MCF 10A (cell line): ENCODE measurements at regions not wholly inside any gene's neighbourhood (a gene's known extent, or its start where the extent isn't known, plus 50 kb on each side); places are given as distances from the start of the nearest gene placed in this dataset.

ENCODE experiments used
- BruUV-seq: library from RNA; stranded (reverse); fragments of 400-500 nt; replicated peaks from 2 replicates; lab custom pipeline; 2021; lab: Mats Ljungman, UMichigan
- CTCF ChIA-PET: fragments of 300-600 bp; sonication (Branson Sonifier 250); formaldehyde crosslinking; extraction: SDS; loops from one replicate; lab custom pipeline; 2021; ENCODE audit warnings: antibody characterized with exemption, inconsistent platforms; lab: Yijun Ruan, JAX
- POLR2A ChIA-PET: fragments of 300-600, 350-650 bp; sonication (Branson Sonifier 250); formaldehyde crosslinking; extraction: SDS; loops from one replicate; lab custom pipeline; 2020; ENCODE audit warnings: antibody characterized with exemption, inconsistent platforms; lab: Yijun Ruan, JAX
- DNase-seq: peaks from one replicate; pipeline ENCODE4 v3.0.0-alpha.2; 2018; ENCODE audit not compliant: unreplicated experiment
- H3K27ac Mint-ChIP-seq: one replicate; pipeline ENCODE4 v1.8.0; 2022; ENCODE audit warnings: mild to moderate bottlenecking, low read depth, mixed read lengths; ENCODE audit not compliant: unreplicated experiment
- H3K27me3 Mint-ChIP-seq: one replicate; pipeline ENCODE4 v1.8.0; 2022; ENCODE audit warnings: mixed read lengths; ENCODE audit not compliant: insufficient read depth, unreplicated experiment
- H3K36me3 Mint-ChIP-seq: one replicate; pipeline ENCODE4 v1.8.0; 2022; ENCODE audit warnings: mild to moderate bottlenecking, moderate library complexity, mixed read lengths; ENCODE audit not compliant: insufficient read depth, unreplicated experiment
- H3K4me1 Mint-ChIP-seq: one replicate; pipeline ENCODE4 v1.8.0; 2022; ENCODE audit warnings: mixed read lengths; ENCODE audit not compliant: insufficient read depth, unreplicated experiment
- H3K4me3 Mint-ChIP-seq: one replicate; pipeline ENCODE4 v1.8.0; 2022; ENCODE audit warnings: mild to moderate bottlenecking, moderate library complexity, mixed read lengths; ENCODE audit not compliant: unreplicated experiment
- H3K9me3 Mint-ChIP-seq: one replicate; pipeline ENCODE4 v1.8.0; 2022; ENCODE audit warnings: mixed read lengths; ENCODE audit not compliant: unreplicated experiment
- intact Hi-C: fragments of 100-400 bp; cut with micrococcal nuclease; formaldehyde crosslinking; loops from 2 replicates; pipeline ENCODE4 v1.14.1; 2022
- TF ChIP-seq, protein P1 (sequence below): fragments of 200-600 bp; IDR thresholded peaks from one replicate; pipeline ENCODE4 v1.8.0; 2022; ENCODE audit warnings: antibody characterized with exemption, mild to moderate bottlenecking; ENCODE audit not compliant: unreplicated experiment

DNA sequence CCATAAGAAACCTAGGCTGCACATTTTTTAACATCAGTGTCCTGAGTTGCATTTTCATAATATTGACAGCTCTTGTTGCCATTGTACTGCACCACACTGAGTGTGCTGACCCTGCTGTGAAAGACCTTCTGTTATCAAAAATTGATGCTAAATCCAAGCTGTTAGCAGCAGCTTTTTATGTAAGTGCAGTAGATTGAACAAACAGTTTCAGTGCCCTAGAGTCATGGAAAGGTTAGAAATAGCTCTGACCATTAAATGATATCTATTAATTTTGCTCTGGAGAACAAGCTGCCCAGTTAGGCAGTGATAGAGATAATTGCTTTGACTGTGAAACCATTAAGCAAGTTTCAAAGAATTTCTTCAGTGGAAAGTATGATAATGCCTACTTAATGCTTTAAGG, 1289.2 kb upstream of the PCDH20 start:
- DNase-seq: no peak
- Mint-ChIP-seq H3K27me3 (no peaks in the 10 kb centered on the region), H3K9me3 (no peaks in the 10 kb centered on the region), H3K4me3 (no peak overlapping the region), H3K27ac (no peak overlapping the region), H3K36me3 (no peaks in the 10 kb centered on the region), H3K4me1 (no peaks in the 10 kb centered on the region)
- intact Hi-C loops: no loop called here
- TF ChIP-seq, protein P1, sequence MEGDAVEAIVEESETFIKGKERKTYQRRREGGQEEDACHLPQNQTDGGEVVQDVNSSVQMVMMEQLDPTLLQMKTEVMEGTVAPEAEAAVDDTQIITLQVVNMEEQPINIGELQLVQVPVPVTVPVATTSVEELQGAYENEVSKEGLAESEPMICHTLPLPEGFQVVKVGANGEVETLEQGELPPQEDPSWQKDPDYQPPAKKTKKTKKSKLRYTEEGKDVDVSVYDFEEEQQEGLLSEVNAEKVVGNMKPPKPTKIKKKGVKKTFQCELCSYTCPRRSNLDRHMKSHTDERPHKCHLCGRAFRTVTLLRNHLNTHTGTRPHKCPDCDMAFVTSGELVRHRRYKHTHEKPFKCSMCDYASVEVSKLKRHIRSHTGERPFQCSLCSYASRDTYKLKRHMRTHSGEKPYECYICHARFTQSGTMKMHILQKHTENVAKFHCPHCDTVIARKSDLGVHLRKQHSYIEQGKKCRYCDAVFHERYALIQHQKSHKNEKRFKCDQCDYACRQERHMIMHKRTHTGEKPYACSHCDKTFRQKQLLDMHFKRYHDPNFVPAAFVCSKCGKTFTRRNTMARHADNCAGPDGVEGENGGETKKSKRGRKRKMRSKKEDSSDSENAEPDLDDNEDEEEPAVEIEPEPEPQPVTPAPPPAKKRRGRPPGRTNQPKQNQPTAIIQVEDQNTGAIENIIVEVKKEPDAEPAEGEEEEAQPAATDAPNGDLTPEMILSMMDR: no peak
- ChIA-PET CTCF (no interaction called here), POLR2A (interaction anchor here (0.7 kb wide), 1 partner anchor 381 kb away, joined by 3 read pairs; no protein-coding TSS in a partner anchor)
- BruUV-seq: no TSS peak

DNA sequence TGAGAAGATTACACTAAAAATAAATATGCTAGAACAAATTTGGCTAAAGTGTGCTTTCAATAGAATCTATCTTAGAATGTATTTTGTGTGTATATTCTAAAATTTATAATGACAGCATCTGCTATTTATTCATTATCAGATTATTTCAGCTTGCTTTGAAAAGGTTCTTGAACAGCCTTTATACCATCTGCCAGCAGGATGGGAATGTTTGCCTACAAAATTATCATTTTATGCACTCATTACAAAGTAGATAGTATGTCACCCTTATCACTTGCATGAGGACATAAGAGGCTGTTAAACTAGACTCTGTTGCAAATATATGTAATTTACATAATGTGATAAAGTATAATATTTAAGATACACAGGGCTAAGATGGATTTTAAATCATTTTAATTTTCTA, 1286.9 kb upstream of the PCDH20 start:
- intact Hi-C loops: no loop called here
- BruUV-seq: no TSS peak
- H3K4me1 Mint-ChIP-seq: no peaks in the 10 kb centered on the region
- ChIA-PET CTCF (no interaction called here), POLR2A (interaction anchor here (0.6 to 0.7 kb wide), 2 partner anchors 49 to 1207 kb away, joined by 3 read pairs; no protein-coding TSS in a partner anchor)
- TF ChIP-seq, protein P1: no peak
- H3K36me3 Mint-ChIP-seq: no peaks in the 10 kb centered on the region
- H3K27me3 Mint-ChIP-seq: no peaks in the 10 kb centered on the region
- no peak for DNase-seq
- no peaks in the 10 kb centered on the region for H3K9me3 Mint-ChIP-seq
- H3K27ac Mint-ChIP-seq: no peak overlapping the region
- H3K4me3 Mint-ChIP-seq: no peak overlapping the region

DNA sequence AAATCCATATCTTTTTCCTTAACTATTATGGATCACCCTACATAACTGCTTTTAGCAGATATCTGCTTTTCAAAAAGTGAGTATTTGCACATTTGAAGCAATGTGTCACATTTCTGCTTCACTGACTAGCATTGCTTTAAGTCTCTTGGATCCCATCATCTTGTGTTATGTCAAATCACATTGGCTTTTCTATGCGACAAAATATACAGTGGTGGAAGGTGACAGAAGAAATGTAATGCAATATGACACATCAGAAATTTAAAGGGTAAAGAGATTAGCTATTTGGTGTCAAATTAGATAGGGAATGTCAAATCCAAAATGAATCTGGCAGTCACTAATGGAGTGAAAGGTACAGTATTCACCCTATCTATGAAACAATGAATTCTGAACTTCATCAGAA, 1282.1 kb upstream of the PCDH20 start:
- TF ChIP-seq, protein P1: no peak
- CTCF ChIA-PET: no interaction called here
- DNase-seq: no peak
- Mint-ChIP-seq H3K9me3 (no peaks in the 10 kb centered on the region), H3K36me3 (no peaks in the 10 kb centered on the region), H3K4me3 (no peak overlapping the region), H3K27ac (no peak overlapping the region), H3K27me3 (no peaks in the 10 kb centered on the region), H3K4me1 (no peaks in the 10 kb centered on the region)
- no TSS peak for BruUV-seq
- intact Hi-C loops: no loop called here
- POLR2A ChIA-PET: no interaction called here

DNA sequence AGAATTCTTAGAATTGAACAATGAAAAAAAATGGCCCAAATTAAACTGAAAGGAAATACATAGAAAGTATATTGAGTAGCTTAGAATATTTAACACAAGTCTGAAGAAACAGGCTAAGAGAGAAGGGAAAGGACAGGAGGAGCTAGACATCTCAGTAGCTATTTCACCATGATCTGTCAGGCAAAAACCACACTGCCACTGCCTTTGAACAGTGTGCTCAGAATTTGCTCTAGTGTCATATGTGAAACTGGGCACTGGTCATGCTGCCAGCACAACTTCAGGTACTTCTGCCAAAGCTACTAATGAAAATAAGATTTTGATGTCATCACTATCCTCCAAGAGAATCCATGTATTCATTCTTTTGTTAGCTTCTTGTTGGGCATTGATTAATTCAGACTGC, 1280.8 kb upstream of the PCDH20 start:
- ChIA-PET CTCF (interaction anchor here (1.1 kb wide), 1 partner anchor 130 kb away, joined by 3 read pairs; no protein-coding TSS in a partner anchor), POLR2A (interaction anchor here (0.7 kb wide), 1 partner anchor 320 kb away, joined by 3 read pairs; no protein-coding TSS in a partner anchor)
- BruUV-seq: no TSS peak
- TF ChIP-seq, protein P1: no peak
- H3K36me3 Mint-ChIP-seq: no peaks in the 10 kb centered on the region
- no peaks in the 10 kb centered on the region for H3K9me3 Mint-ChIP-seq
- no peaks in the 10 kb centered on the region for H3K27me3 Mint-ChIP-seq
- H3K4me3 Mint-ChIP-seq: no peak overlapping the region
- no peak for DNase-seq
- intact Hi-C loops: no loop called here
- H3K27ac Mint-ChIP-seq: no peak overlapping the region
- H3K4me1 Mint-ChIP-seq: no peaks in the 10 kb centered on the region
